LNCAP (cell line): ENCODE measurements at regions not wholly inside any gene's neighbourhood (a gene's known extent, or its start where the extent isn't known, plus 50 kb on each side); places are given as distances from the start of the nearest gene placed in this dataset.

Experiments used
- TF ChIP-seq, protein P1 (sequence below): fragments of 450-650 bp; IDR thresholded peaks from 2 replicates; pipeline ENCODE4 v1.5.1; 2017; ENCODE audit warnings: mild to moderate bottlenecking

DNA sequence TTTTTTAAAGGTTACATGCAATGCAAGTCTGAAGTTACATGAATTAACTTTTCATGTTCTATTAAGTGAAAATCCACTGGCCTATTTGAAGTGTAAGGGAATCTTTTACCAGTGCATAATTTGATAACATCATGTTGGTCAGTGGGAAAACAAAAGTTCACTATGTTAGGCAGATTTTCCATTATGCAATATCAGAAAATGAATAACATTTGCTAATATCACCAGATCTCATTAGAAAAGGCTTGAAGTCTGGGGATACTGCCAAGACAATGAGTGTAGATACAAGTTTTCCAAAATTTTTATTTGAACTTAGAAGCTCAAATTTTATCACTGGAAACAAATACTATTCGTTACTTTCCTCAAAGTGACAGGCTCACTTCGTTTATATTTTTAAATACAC is 296.4 kb upstream of the CDH4 start:
- TF ChIP-seq, protein P1, sequence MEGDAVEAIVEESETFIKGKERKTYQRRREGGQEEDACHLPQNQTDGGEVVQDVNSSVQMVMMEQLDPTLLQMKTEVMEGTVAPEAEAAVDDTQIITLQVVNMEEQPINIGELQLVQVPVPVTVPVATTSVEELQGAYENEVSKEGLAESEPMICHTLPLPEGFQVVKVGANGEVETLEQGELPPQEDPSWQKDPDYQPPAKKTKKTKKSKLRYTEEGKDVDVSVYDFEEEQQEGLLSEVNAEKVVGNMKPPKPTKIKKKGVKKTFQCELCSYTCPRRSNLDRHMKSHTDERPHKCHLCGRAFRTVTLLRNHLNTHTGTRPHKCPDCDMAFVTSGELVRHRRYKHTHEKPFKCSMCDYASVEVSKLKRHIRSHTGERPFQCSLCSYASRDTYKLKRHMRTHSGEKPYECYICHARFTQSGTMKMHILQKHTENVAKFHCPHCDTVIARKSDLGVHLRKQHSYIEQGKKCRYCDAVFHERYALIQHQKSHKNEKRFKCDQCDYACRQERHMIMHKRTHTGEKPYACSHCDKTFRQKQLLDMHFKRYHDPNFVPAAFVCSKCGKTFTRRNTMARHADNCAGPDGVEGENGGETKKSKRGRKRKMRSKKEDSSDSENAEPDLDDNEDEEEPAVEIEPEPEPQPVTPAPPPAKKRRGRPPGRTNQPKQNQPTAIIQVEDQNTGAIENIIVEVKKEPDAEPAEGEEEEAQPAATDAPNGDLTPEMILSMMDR: no peak

DNA sequence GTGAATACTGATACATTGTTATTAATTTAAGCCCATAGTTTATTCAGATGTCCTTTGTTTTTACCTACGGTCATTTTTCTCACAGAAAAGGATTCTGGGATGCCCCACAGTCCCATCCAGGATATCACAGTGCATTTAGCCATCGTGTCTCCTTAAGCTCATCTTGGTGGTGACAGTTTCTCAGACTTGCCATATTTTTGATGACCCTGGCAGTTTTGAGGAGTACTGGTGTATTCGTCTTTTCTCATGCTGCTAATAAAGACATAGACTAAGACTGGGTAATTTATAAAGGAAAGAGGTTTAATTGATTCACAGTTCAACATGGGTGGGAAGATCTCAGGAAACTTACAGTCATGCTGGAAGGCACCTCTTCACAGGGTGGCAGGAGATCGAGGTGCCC is 295.9 kb upstream of the CDH4 start:
- TF ChIP-seq, protein P1: no peak

DNA sequence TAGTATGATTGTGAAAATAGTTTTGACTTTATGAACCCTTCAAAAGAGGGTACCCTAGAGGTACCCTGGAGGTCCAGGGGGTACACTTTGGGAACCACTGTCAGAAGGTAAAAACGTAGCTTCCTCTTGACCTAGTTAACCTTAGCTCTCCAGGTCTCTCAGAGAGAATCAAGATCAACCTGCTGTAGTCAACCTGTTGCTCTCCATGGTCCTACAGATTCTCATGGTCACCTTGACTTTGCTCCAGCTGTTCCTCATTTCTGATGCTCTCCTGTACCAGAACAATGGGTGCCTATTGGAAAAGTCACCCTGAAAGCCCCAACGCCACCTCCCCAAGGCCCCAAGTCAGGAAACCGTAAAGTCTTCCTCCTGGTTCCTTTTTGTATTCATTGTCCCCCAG is 294.4 kb upstream of the CDH4 start:
- TF ChIP-seq, protein P1: no peak

DNA sequence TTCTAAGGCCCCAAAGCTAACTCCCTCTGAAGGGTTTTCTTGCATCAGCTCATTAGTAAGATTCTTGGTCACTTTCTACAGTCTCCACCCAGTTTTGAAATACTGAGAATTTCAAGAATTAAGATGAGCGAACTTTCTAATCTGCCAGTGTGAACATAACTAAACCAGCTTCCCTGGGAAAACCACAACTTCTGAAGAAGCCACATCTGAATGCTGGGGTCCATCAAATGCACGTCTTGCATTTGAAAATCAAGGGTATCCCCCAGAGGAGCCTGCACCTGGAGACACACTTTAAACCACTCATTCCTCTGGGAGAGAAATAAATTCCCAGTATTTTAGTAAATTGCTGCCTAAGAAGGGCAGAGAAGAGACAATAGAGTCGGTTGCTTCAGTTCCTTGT is 292.1 kb upstream of the CDH4 start:
- TF ChIP-seq, protein P1: no peak

DNA sequence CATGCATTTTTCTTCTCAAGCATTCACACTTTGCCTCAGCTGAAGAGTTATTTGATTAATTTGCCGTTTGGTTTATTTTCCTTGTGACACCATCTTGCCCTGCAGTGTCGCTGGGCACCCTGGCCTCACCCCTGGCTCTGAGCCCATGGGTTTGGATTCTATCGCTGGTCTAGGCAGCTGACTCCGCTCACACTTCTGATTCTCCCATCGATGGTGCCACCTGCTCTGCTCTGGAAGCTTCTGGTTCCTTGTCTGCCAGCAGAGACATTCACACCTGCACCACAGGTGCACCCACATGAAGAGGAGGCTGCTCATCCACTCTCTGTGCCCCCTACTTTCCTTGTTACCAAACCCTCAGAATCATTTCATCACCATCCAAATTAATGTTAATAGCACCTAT is 291.6 kb upstream of the CDH4 start:
- TF ChIP-seq, protein P1: no peak

DNA sequence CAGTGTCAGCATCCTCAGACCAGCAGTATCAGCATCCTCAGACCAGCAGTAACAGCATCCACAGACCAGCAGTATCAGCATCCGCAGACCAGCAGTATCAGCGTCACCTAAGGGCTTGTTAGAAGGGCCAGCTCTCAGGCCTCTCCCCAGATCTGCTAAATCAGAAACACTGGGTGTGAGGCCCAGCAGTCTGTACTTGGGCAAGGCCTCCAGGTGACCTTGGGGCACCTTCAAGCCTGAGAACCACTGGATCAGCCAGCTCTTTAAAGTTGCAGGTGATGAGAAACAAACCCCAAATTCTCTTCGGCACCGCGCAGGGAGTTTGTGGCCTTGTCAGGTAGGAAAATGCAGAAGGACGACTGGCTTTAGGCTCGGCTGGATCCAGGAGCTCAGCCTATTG is 290.5 kb upstream of the CDH4 start:
- TF ChIP-seq, protein P1: no peak

DNA sequence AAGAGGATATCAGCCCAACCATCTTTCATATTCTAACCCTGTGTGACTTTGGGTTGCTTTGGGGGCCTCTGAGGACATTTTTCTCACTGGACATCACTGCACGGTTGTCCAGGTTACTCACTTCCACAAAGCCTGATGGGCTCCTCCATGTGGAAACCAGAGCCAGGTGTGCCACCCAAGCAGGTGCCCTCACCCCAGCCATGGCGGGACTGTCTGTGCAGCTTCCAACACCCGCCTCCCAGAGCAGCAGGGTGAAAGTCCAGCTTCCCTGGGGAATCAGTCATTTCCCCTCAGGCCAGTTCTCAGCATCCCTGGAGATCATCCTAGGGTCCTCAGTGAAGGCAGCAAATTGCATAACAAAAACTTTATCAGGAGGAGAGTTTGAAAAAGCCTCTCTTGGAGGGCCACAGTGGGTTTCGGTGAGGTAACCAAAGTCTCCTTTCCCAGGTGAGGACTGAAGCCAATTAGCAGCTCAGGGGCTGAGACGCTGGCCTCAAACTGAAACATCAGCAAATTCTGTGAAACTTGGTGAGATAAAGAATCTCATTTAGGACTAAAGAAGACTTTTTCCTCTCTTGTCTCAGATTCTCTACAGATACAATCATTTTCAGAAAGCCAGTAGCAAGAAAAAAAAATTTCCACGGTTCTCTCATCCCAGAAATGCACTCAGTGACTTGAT is 289.6 kb upstream of the CDH4 start:
- TF ChIP-seq, protein P1: no peak

DNA sequence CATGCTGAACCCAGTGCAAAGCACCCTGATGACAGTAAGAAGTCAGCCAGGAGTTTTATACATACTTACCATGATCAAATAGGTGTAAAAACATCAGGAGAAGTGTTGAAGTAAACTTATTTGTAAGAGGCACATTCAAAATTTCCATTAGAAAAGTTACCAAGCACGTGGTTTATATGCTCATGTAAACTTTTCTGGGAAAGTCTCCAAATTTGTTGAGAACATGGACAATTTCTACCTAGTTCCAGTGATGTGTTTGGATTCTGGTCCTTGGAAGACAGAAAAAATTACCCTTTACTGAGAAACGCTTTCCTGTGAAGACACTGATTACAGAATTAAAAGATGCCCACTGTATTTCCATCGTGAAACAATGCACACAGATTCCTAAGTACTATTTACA is 288.9 kb upstream of the CDH4 start:
- TF ChIP-seq, protein P1: no peak
